PFSK-1 (cell line): ENCODE measurements at regions not wholly inside any gene's neighbourhood (a gene's known extent, or its start where the extent isn't known, plus 50 kb on each side); places are given as distances from the start of the nearest gene placed in this dataset.

Experiments
- FOXP2 ChIP-seq: optimal IDR thresholded peaks from 2 replicates; pipeline ENCODE3; 2011; ENCODE audit warnings: borderline replicate concordance, control low read depth, inconsistent platforms; ENCODE audit not compliant: insufficient read depth; ENCODE audit errors: extremely low read length, extremely low read depth
- POLR2AphosphoS5 ChIP-seq: IDR thresholded peaks from 2 replicates; pipeline ENCODE4 v1.6.1; 2012; ENCODE audit warnings: low read depth, mild to moderate bottlenecking, control low read depth, low read length, moderate library complexity
- REST ChIP-seq, 2 experiments: IDR thresholded peaks; 2 replicates each; pipeline versions ENCODE4 v1.6.1 to v1.8.0; 2011 to 2012; ENCODE audit warnings: low read depth in 2 of 2, low read length in 2 of 2, control low read depth in 1 of 2, inconsistent platforms in 1 of 2, mild to moderate bottlenecking in 1 of 2, moderate library complexity in 1 of 2; ENCODE audit not compliant: insufficient read depth in 1 of 2
- SIN3A ChIP-seq: IDR thresholded peaks from 2 replicates; pipeline ENCODE4 v1.6.1; 2012; ENCODE audit warnings: mild to moderate bottlenecking, low read length, moderate library complexity, borderline replicate concordance; ENCODE audit not compliant: insufficient read depth
- TAF1 ChIP-seq: IDR thresholded peaks from 2 replicates; pipeline ENCODE4 v1.6.1; 2012; ENCODE audit warnings: low read length, control low read depth, borderline replicate concordance; ENCODE audit not compliant: insufficient read depth

GRCh38 chr5:39992617-39993202, 567.9 kb upstream of the DAB2 start:
- TF ChIP-seq REST (IDR thresholded peaks at IDR 0.05; ENCODE audit: insufficient read depth in 1 of 2, low read depth in 2 of 2, low read length in 2 of 2) (no peak), POLR2AphosphoS5 (no peak), SIN3A (no peak), FOXP2 (no peak), TAF1 (no peak)

- TF ChIP-seq SIN3A (no peak), TAF1 (no peak), REST (IDR thresholded peaks at IDR 0.05; ENCODE audit: insufficient read depth in 1 of 2, low read depth in 2 of 2, low read length in 2 of 2) (no peak), POLR2AphosphoS5 (no peak), FOXP2 (no peak)
Observed at GRCh38 chr5:39986614-39987013, 561.8 kb upstream of the DAB2 start.

GRCh38 chr5:39980056-39980455, 555.3 kb upstream of the DAB2 start:
- no peak for TF ChIP-seq TAF1
- no peak for TF ChIP-seq POLR2AphosphoS5
- TF ChIP-seq SIN3A, result no peak
- TF ChIP-seq REST (IDR thresholded peaks at IDR 0.05; ENCODE audit: insufficient read depth in 1 of 2, low read depth in 2 of 2, low read length in 2 of 2), result no peak
- TF ChIP-seq FOXP2, result no peak

- TF ChIP-seq TAF1 (no peak), FOXP2 (no peak), SIN3A (no peak), REST (IDR thresholded peaks at IDR 0.05; ENCODE audit: insufficient read depth in 1 of 2, low read depth in 2 of 2, low read length in 2 of 2) (no peak), POLR2AphosphoS5 (no peak)
Observed at GRCh38 chr5:39977066-39977655, 552.4 kb upstream of the DAB2 start.
